Adrenal gland (tissue), 9 donors: ENCODE measurements at regions not wholly inside any gene's neighbourhood (a gene's known extent, or its start where the extent isn't known, plus 50 kb on each side); places are given as distances from the start of the nearest gene placed in this dataset.

Source experiments
- DNase-seq, 7 donors: peaks; one replicate each; pipeline ENCODE4 v3.0.0-alpha.2; 2019 to 2020
- H3K27ac ChIP-seq, 5 donors: fragments of 200-600 bp; sonication (generic) in 4 of 5; 1 replicate in 3 of 5; 2 replicates in 2 of 5; pipeline versions ENCODE4 v1.5.1 to v1.8.0; 2016 to 2020; ENCODE audit warnings: mild to moderate bottlenecking in 1 of 5
- H3K27me3 ChIP-seq: fragments of 200-600 bp; 2 replicates; pipeline ENCODE4 v1.8.0; 2021
- H3K36me3 ChIP-seq, 2 donors: fragments of 200-600 bp; replicated peaks in 1 of 2; 1 replicate in 1 of 2; 2 replicates in 1 of 2; pipeline versions ENCODE4 v1.5.1 to v1.8.0; 2018 to 2022
- H3K4me1 ChIP-seq, 2 donors: fragments of 200-600 bp; replicated peaks in 1 of 2; 1 replicate in 1 of 2; 2 replicates in 1 of 2; pipeline versions ENCODE4 v1.5.1 to v1.8.0; 2018 to 2021
- H3K4me3 ChIP-seq, 4 donors: fragments of 200-600 bp; sonication (generic) in 3 of 4; one replicate each; pipeline ENCODE4 v1.5.1; 2016 to 2018
- H3K9me3 ChIP-seq, 3 donors: fragments of 200-600 bp; sonication (generic) in 1 of 3; replicated peaks in 1 of 3; 1 replicate in 2 of 3; 2 replicates in 1 of 3; pipeline versions ENCODE4 v1.5.1 to v1.8.0; 2016 to 2021
- CTCF ChIP-seq, 6 experiments: fragments of 450-650 bp in 4 of 6; fragments of 200-600 bp in 2 of 6; sonication (generic) in 1 of 6; IDR thresholded peaks; 1 replicate in 5 of 6; 2 replicates in 1 of 6; pipeline versions ENCODE4 v1.5.1 to v1.8.0; 2016 to 2021; ENCODE audit warnings: antibody characterized with exemption in 6 of 6, mild to moderate bottlenecking in 2 of 6, moderate library complexity in 1 of 6
- POLR2A ChIP-seq, 2 donors: fragments of 450-650 bp; IDR thresholded peaks; one replicate each; pipeline ENCODE4 v1.6.1; 2017; ENCODE audit warnings: antibody characterized with exemption in 2 of 2, mild to moderate bottlenecking in 2 of 2, moderate library complexity in 1 of 2
- WGBS, 4 donors: extraction: QIAGEN DNeasy Blood & Tissue Kit in 2 of 4; methylation state at CpG; one replicate each; pipeline versions ENCODE4 v1.1.5 to v1.1.7; 2013 to 2017; 5-methylcytosine and 5-hydroxymethylcytosine counted together
- intact Hi-C, 2 donors: fragments of 100-400 bp; cut with DNase I; formaldehyde crosslinking; loops; one replicate each; pipeline versions ENCODE4 v1.14.1 to v1.15.0; 2022 to 2023
- donor health status: healthy with polysubstance abuse.
- donor health status: Bipolar disorder and iron deficiency.
- donor health status: DM: yes; HTN: yes; CAD: no.
- donor health status: DM: no; HTN: no; CAD: no.
- donor health status: DM: no; HTN: no; CAD: no.

- no peak overlapping the region for H3K27ac ChIP-seq
- no peaks in the 10 kb centered on the region for H3K36me3 ChIP-seq
- no peaks in the 10 kb centered on the region for H3K4me1 ChIP-seq
- no peaks in the 10 kb centered on the region for H3K27me3 ChIP-seq
- H3K9me3 ChIP-seq: no peaks in the 10 kb centered on the region
- intact Hi-C loops: no loop called here
- no peak for DNase-seq
- TF ChIP-seq CTCF (IDR thresholded peaks at IDR 0.05) (no peak), POLR2A (IDR thresholded peaks at IDR 0.05) (no peak)
- no peak overlapping the region for H3K4me3 ChIP-seq
Measured at GRCh38 chr4:144480068-144480467, 165.9 kb upstream of the HHIP start.

- TF ChIP-seq POLR2A (IDR thresholded peaks at IDR 0.05): no peak
- TF ChIP-seq CTCF (IDR thresholded peaks at IDR 0.05): no peak
- WGBS, 4 donors: 82 to 89% (median 84%) methylated on average over 1 of the region's 1 CpG
Measured at GRCh38 chr4:144489831-144490230, 156.1 kb upstream of the HHIP start.

GRCh38 chr4:144494280-144494679 lies 151.7 kb upstream of the HHIP start:
- H3K27ac ChIP-seq: no peak overlapping the region
- WGBS, 4 donors: 90 to 92% (median 91%) methylated on average over 2 of the region's 2 CpGs
- no peaks in the 10 kb centered on the region for H3K36me3 ChIP-seq
- H3K4me1 ChIP-seq: no peaks in the 10 kb centered on the region
- no peaks in the 10 kb centered on the region for H3K9me3 ChIP-seq
- H3K27me3 ChIP-seq: no peaks in the 10 kb centered on the region
- DNase-seq: no peak
- TF ChIP-seq POLR2A (IDR thresholded peaks at IDR 0.05): no peak
- no peak for TF ChIP-seq CTCF (IDR thresholded peaks at IDR 0.05)
- H3K4me3 ChIP-seq: no peak overlapping the region
- intact Hi-C loops: no loop called here

More at GRCh38 chr4:144489831-144490230, 156.1 kb upstream of the HHIP start:
- Histone ChIP-seq H3K27ac (no peak overlapping the region), H3K4me1 (no peaks in the 10 kb centered on the region), H3K9me3 (no peaks in the 10 kb centered on the region), H3K4me3 (no peak overlapping the region), H3K27me3 (no peaks in the 10 kb centered on the region), H3K36me3 (no peaks in the 10 kb centered on the region)
- DNase-seq: no peak
- intact Hi-C loops: no loop called here

- no peak for DNase-seq
- Histone ChIP-seq H3K9me3 (no peaks in the 10 kb centered on the region), H3K4me1 (no peaks in the 10 kb centered on the region), H3K27ac (no peak overlapping the region), H3K36me3 (no peaks in the 10 kb centered on the region), H3K4me3 (no peak overlapping the region), H3K27me3 (no peaks in the 10 kb centered on the region)
- 59 to 76% (median 70%) methylated on average over 2 of the region's 2 CpGs for WGBS, 4 donors
- intact Hi-C loops: no loop called here
- TF ChIP-seq CTCF (IDR thresholded peaks at IDR 0.05): no peak
- no peak for TF ChIP-seq POLR2A (IDR thresholded peaks at IDR 0.05)
Measured at GRCh38 chr4:144495944-144496343, 150.0 kb upstream of the HHIP start.
